ENCODE measurements at regions not wholly inside any gene's neighbourhood (a gene's known extent, or its start where the extent isn't known, plus 50 kb on each side); places are given as distances from the start of the nearest gene placed in this dataset.

- TF ChIP-seq EZH2 (IDR thresholded peaks at IDR 0.05; ENCODE audit: borderline replicate concordance), result no peak
- TF ChIP-seq, protein P1, sequence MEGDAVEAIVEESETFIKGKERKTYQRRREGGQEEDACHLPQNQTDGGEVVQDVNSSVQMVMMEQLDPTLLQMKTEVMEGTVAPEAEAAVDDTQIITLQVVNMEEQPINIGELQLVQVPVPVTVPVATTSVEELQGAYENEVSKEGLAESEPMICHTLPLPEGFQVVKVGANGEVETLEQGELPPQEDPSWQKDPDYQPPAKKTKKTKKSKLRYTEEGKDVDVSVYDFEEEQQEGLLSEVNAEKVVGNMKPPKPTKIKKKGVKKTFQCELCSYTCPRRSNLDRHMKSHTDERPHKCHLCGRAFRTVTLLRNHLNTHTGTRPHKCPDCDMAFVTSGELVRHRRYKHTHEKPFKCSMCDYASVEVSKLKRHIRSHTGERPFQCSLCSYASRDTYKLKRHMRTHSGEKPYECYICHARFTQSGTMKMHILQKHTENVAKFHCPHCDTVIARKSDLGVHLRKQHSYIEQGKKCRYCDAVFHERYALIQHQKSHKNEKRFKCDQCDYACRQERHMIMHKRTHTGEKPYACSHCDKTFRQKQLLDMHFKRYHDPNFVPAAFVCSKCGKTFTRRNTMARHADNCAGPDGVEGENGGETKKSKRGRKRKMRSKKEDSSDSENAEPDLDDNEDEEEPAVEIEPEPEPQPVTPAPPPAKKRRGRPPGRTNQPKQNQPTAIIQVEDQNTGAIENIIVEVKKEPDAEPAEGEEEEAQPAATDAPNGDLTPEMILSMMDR (IDR thresholded peaks at IDR 0.05; ENCODE audit: poor library complexity), result no peak
Measured at GRCh38 chr6:904994-905393, 212.1 kb upstream of the EXOC2 start.

Data from hepatocyte (in vitro differentiated cells).